ENCODE measurements at regions not wholly inside any gene's neighbourhood (a gene's known extent, or its start where the extent isn't known, plus 50 kb on each side); places are given as distances from the start of the nearest gene placed in this dataset.

- TF ChIP-seq EZH2 (IDR thresholded peaks at IDR 0.05; ENCODE audit: borderline replicate concordance, low read length): no peak
- TF ChIP-seq CTCF (conservative IDR thresholded peaks at IDR 0.05 in 1 of 2, IDR thresholded peaks at IDR 0.05 in 1 of 2; ENCODE audit: extremely low read depth in 1 of 2, insufficient read depth in 1 of 2, low read depth in 1 of 2, low read length in 2 of 2): no peak
Measured at GRCh38 chr9:16033921-16034691, 481.3 kb downstream of the CCDC171 start.

Data from mammary epithelial cell (primary cell).